HG03469 (cell line): ENCODE measurements at regions not wholly inside any gene's neighbourhood (a gene's known extent, or its start where the extent isn't known, plus 50 kb on each side); places are given as distances from the start of the nearest gene placed in this dataset.

Source experiments
- ATAC-seq: cut with Tn5 transposase; IDR thresholded peaks from one replicate; pipeline ENCODE4 v1.9.1; 2021; ENCODE audit warnings: mild to moderate bottlenecking, moderate library complexity, moderate number of reproducible peaks; ENCODE audit not compliant: unreplicated experiment

- no peak for ATAC-seq
Measured at GRCh38 chr4:177103619-177104018, 206.1 kb upstream of the NEIL3 start.

GRCh38 chr4:177105536-177105935 is 204.1 kb upstream of the NEIL3 start:
- no peak for ATAC-seq

- ATAC-seq, result no peak
Measured at GRCh38 chr4:177107288-177107921, 202.3 kb upstream of the NEIL3 start.

GRCh38 chr4:177108708-177109107 is 201.0 kb upstream of the NEIL3 start:
- no peak for ATAC-seq

- no peak for ATAC-seq
Measured at GRCh38 chr4:177109769-177110168, 199.9 kb upstream of the NEIL3 start.

GRCh38 chr4:177116161-177116560 is 193.5 kb upstream of the NEIL3 start:
- no peak for ATAC-seq

GRCh38 chr4:177117256-177117655 is 192.4 kb upstream of the NEIL3 start:
- ATAC-seq, result no peak

GRCh38 chr4:177118596-177118995 is 191.1 kb upstream of the NEIL3 start:
- no peak for ATAC-seq

- no peak for ATAC-seq
Measured at GRCh38 chr4:177119021-177119471, 190.6 kb upstream of the NEIL3 start.

GRCh38 chr4:177119691-177120090 is 190.0 kb upstream of the NEIL3 start:
- no peak for ATAC-seq

- ATAC-seq, result no peak
Measured at GRCh38 chr4:177123811-177124210, 185.9 kb upstream of the NEIL3 start.

GRCh38 chr4:177124349-177125064 is 185.2 kb upstream of the NEIL3 start:
- no peak for ATAC-seq

GRCh38 chr4:177125656-177126055 is 184.0 kb upstream of the NEIL3 start:
- no peak for ATAC-seq

GRCh38 chr4:177127658-177128057 is 182.0 kb upstream of the NEIL3 start:
- ATAC-seq, result no peak

GRCh38 chr4:177128306-177128705 is 181.4 kb upstream of the NEIL3 start:
- no peak for ATAC-seq

- no peak for ATAC-seq
Measured at GRCh38 chr4:177131736-177132135, 177.9 kb upstream of the NEIL3 start.

- ATAC-seq, result no peak
Measured at GRCh38 chr4:177147668-177148067, 162.0 kb upstream of the NEIL3 start.

GRCh38 chr4:177155454-177155853 is 154.2 kb upstream of the NEIL3 start:
- ATAC-seq, result no peak

- ATAC-seq, result no peak
Measured at GRCh38 chr4:177159600-177159999, 150.1 kb upstream of the NEIL3 start.

GRCh38 chr4:177161781-177162180 is 147.9 kb upstream of the NEIL3 start:
- ATAC-seq, result no peak

- no peak for ATAC-seq
Measured at GRCh38 chr4:177163532-177163931, 146.1 kb upstream of the NEIL3 start.

- no peak for ATAC-seq
Measured at GRCh38 chr4:177171588-177171987, 138.1 kb upstream of the NEIL3 start.

- ATAC-seq, result no peak
Measured at GRCh38 chr4:177175473-177175872, 134.2 kb upstream of the NEIL3 start.
